IMR-90 (cell line): ENCODE measurements at regions not wholly inside any gene's neighbourhood (a gene's known extent, or its start where the extent isn't known, plus 50 kb on each side); places are given as distances from the start of the nearest gene placed in this dataset.

Source experiments
- CEBPB ChIP-seq: IDR thresholded peaks from 2 replicates; pipeline ENCODE4 v1.6.1; 2012; ENCODE audit warnings: low read depth, low read length, improper control_type of control experiment
- CHD1 ChIP-seq: IDR thresholded peaks from 2 replicates; pipeline ENCODE4 v1.6.1; 2012; ENCODE audit warnings: low read depth, low read length, improper control_type of control experiment
- MAZ ChIP-seq: IDR thresholded peaks from 2 replicates; pipeline ENCODE4 v1.6.1; 2012; ENCODE audit warnings: low read depth, mild to moderate bottlenecking, low read length, improper control_type of control experiment, moderate library complexity, borderline replicate concordance
- POLR2A ChIP-seq: IDR thresholded peaks from 2 replicates; pipeline ENCODE4 v1.6.1; 2012; ENCODE audit warnings: mild to moderate bottlenecking, low read depth, low read length
- RAD21 ChIP-seq: IDR thresholded peaks from 2 replicates; pipeline ENCODE4 v1.6.1; 2012; ENCODE audit warnings: low read length, improper control_type of control experiment
- RFX5 ChIP-seq: IDR thresholded peaks from 2 replicates; pipeline ENCODE4 v1.8.0; 2012; ENCODE audit warnings: low read depth, mild to moderate bottlenecking, low read length, moderate library complexity
- SMC3 ChIP-seq: fragments of 150-350 bp; IDR thresholded peaks from 2 replicates; pipeline ENCODE4 v1.6.1; 2016; ENCODE audit warnings: low read depth, mild to moderate bottlenecking, antibody characterized with exemption, low read length, moderate library complexity
- TF ChIP-seq, protein P1 (sequence below): fragments of 150-350 bp; IDR thresholded peaks from 2 replicates; pipeline ENCODE4 v1.6.1; 2017; ENCODE audit warnings: mild to moderate bottlenecking, antibody characterized with exemption, low read length, low read depth
- TF ChIP-seq, protein P2 (sequence below): conservative IDR thresholded peaks from 2 replicates; pipeline ENCODE4 v1.5.1; 2012; ENCODE audit warnings: mild to moderate bottlenecking, low read depth, low read length, improper control_type of control experiment

DNA sequence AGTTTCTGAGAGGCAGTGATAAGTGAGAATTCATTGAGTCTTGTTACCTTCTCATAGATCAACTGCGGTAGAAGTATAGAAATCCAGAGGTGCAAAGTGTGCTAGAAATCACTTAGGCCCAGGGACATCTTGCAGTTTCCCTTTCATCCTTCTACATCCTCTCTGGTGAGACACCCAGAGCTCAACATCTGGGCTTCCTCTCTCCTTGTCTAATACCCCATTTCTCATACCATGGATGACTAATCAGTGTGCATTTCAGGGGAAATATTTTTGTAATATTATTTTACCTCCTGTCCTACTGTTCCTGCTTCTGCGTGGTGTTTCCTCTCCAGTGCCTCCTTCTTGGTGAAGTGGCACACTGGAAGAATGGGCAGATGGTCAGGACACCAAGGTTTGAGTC lies 322.4 kb downstream of the TFAP2B start:
- TF ChIP-seq POLR2A (no peak), RAD21 (no peak), CEBPB (no peak), MAZ (no peak), CHD1 (no peak), SMC3 (no peak), RFX5 (no peak)
- TF ChIP-seq, protein P1, sequence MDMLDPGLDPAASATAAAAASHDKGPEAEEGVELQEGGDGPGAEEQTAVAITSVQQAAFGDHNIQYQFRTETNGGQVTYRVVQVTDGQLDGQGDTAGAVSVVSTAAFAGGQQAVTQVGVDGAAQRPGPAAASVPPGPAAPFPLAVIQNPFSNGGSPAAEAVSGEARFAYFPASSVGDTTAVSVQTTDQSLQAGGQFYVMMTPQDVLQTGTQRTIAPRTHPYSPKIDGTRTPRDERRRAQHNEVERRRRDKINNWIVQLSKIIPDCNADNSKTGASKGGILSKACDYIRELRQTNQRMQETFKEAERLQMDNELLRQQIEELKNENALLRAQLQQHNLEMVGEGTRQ: no peak
- TF ChIP-seq, protein P2, sequence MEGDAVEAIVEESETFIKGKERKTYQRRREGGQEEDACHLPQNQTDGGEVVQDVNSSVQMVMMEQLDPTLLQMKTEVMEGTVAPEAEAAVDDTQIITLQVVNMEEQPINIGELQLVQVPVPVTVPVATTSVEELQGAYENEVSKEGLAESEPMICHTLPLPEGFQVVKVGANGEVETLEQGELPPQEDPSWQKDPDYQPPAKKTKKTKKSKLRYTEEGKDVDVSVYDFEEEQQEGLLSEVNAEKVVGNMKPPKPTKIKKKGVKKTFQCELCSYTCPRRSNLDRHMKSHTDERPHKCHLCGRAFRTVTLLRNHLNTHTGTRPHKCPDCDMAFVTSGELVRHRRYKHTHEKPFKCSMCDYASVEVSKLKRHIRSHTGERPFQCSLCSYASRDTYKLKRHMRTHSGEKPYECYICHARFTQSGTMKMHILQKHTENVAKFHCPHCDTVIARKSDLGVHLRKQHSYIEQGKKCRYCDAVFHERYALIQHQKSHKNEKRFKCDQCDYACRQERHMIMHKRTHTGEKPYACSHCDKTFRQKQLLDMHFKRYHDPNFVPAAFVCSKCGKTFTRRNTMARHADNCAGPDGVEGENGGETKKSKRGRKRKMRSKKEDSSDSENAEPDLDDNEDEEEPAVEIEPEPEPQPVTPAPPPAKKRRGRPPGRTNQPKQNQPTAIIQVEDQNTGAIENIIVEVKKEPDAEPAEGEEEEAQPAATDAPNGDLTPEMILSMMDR: no peak
